OCI-LY3 (cell line): ENCODE measurements at regions not wholly inside any gene's neighbourhood (a gene's known extent, or its start where the extent isn't known, plus 50 kb on each side); places are given as distances from the start of the nearest gene placed in this dataset.

Source experiments
- H2AFZ ChIP-seq: fragments of 200-600, 300-600 bp; shearing (Covaris generic); 2 replicates; pipeline ENCODE4 v1.6.0; 2014; ENCODE audit warnings: antibody characterized with exemption, low read depth, low read length
- H3K27ac ChIP-seq: fragments of 200-600, 300-600 bp; sonication (generic); 2 replicates; pipeline ENCODE4 v1.5.1; 2014; ENCODE audit warnings: mild to moderate bottlenecking, low read length, moderate library complexity, mixed read lengths
- H3K27me3 ChIP-seq: fragments of 200-600, 300-600 bp; sonication (generic); 2 replicates; pipeline ENCODE4 v1.6.1; 2014; ENCODE audit warnings: low read depth, low read length, mixed read lengths
- H3K36me3 ChIP-seq: fragments of 200-600, 300-600 bp; sonication (generic); replicated peaks from 2 replicates; pipeline ENCODE3; 2014; ENCODE audit warnings: low read depth, low read length, mixed read lengths
- H3K4me1 ChIP-seq: fragments of 300-600, 200-600 bp; sonication (generic); 2 replicates; pipeline ENCODE4 v1.6.1; 2014; ENCODE audit warnings: low read length, mixed read lengths
- H3K4me2 ChIP-seq: fragments of 200-600, 300-600 bp; sonication (generic); 2 replicates; pipeline ENCODE4 v1.6.1; 2014; ENCODE audit warnings: low read length, mixed read lengths
- H3K4me3 ChIP-seq: fragments of 300-600, 200-600 bp; sonication (generic); 2 replicates; pipeline ENCODE4 v1.5.1; 2014; ENCODE audit warnings: antibody characterized with exemption, mild to moderate bottlenecking, low read length, moderate library complexity
- H3K79me2 ChIP-seq: fragments of 300-600, 200-600 bp; shearing (Covaris generic); 2 replicates; pipeline ENCODE4 v1.6.1; 2014; ENCODE audit warnings: mild to moderate bottlenecking, low read length, mixed read lengths
- H3K9ac ChIP-seq: fragments of 300-600, 200-600 bp; shearing (Covaris generic); 2 replicates; pipeline ENCODE4 v1.6.0; 2014; ENCODE audit warnings: mild to moderate bottlenecking, low read length, moderate library complexity
- H3K9me3 ChIP-seq: fragments of 200-600, 300-600 bp; shearing (Covaris generic); 2 replicates; pipeline ENCODE4 v1.6.1; 2014; ENCODE audit warnings: low read length, mixed read lengths; ENCODE audit not compliant: insufficient read depth
- H4K20me1 ChIP-seq: fragments of 200-600, 300-600 bp; sonication (generic); 2 replicates; pipeline ENCODE4 v1.6.1; 2016; ENCODE audit warnings: low read length, mixed read lengths; ENCODE audit not compliant: insufficient read depth
- EZH2phosphoT487 ChIP-seq: fragments of 200-600 bp; shearing (Covaris generic); IDR thresholded peaks from 2 replicates; pipeline ENCODE4 v1.6.1; 2018; ENCODE audit warnings: antibody characterized with exemption, mixed run types, low read depth
- TF ChIP-seq, protein P1 (sequence below): fragments of 200-600, 300-600 bp; sonication (generic); IDR thresholded peaks from 2 replicates; pipeline ENCODE4 v1.5.1; 2014; ENCODE audit warnings: antibody characterized with exemption, low read length, low read depth

GRCh38 chr10:28928484-28928883 lies 251.2 kb downstream of the BAMBI start:
- Histone ChIP-seq H2AFZ (no peak overlapping the region), H3K9ac (no peak overlapping the region), H3K79me2 (no peaks in the 10 kb centered on the region), H3K27me3 (no peaks in the 10 kb centered on the region), H3K36me3 (no peaks in the 10 kb centered on the region), H3K4me2 (no peak overlapping the region), H3K9me3 (no peaks in the 10 kb centered on the region), H3K27ac (no peak overlapping the region), H4K20me1 (no peaks in the 10 kb centered on the region), H3K4me1 (no peaks in the 10 kb centered on the region), H3K4me3 (no peak overlapping the region)
- no peak for TF ChIP-seq EZH2phosphoT487
- TF ChIP-seq, protein P1, sequence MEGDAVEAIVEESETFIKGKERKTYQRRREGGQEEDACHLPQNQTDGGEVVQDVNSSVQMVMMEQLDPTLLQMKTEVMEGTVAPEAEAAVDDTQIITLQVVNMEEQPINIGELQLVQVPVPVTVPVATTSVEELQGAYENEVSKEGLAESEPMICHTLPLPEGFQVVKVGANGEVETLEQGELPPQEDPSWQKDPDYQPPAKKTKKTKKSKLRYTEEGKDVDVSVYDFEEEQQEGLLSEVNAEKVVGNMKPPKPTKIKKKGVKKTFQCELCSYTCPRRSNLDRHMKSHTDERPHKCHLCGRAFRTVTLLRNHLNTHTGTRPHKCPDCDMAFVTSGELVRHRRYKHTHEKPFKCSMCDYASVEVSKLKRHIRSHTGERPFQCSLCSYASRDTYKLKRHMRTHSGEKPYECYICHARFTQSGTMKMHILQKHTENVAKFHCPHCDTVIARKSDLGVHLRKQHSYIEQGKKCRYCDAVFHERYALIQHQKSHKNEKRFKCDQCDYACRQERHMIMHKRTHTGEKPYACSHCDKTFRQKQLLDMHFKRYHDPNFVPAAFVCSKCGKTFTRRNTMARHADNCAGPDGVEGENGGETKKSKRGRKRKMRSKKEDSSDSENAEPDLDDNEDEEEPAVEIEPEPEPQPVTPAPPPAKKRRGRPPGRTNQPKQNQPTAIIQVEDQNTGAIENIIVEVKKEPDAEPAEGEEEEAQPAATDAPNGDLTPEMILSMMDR = no peak

DNA sequence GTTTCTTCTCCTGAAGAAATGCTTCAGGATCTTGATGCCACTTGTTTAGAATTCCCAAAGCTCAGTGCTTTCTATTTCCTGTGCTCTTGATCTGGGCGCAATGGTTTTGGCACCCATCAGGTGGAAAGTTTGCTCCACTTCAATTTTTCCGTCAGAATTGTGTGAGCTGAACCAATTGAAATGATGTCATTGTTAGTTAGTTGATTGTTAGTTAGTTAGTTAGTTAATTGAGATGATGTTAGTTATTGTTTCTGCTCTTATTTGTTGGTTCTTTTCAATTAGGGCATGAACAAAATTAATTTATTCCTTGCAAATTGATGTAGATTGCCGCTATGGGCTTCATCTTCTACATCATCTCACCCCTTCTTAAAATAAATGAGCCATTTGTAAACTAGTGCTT lies 252.6 kb downstream of the BAMBI start:
- H4K20me1 ChIP-seq = no peaks in the 10 kb centered on the region
- no peaks in the 10 kb centered on the region for H3K9me3 ChIP-seq
- no peaks in the 10 kb centered on the region for H3K36me3 ChIP-seq
- H3K4me1 ChIP-seq = no peaks in the 10 kb centered on the region
- H3K79me2 ChIP-seq = no peaks in the 10 kb centered on the region
- no peak overlapping the region for H3K4me3 ChIP-seq
- H3K27me3 ChIP-seq = no peaks in the 10 kb centered on the region
- no peak overlapping the region for H3K27ac ChIP-seq
- TF ChIP-seq, protein P1 = no peak
- no peak for TF ChIP-seq EZH2phosphoT487
- H3K4me2 ChIP-seq = no peak overlapping the region
- no peak overlapping the region for H2AFZ ChIP-seq
- H3K9ac ChIP-seq = no peak overlapping the region

- H3K27me3 ChIP-seq = no peaks in the 10 kb centered on the region
- H3K79me2 ChIP-seq = no peaks in the 10 kb centered on the region
- no peaks in the 10 kb centered on the region for H3K36me3 ChIP-seq
- H3K4me3 ChIP-seq = no peak overlapping the region
- no peaks in the 10 kb centered on the region for H4K20me1 ChIP-seq
- no peaks in the 10 kb centered on the region for H3K4me1 ChIP-seq
- no peak overlapping the region for H2AFZ ChIP-seq
- H3K9ac ChIP-seq = no peak overlapping the region
- H3K9me3 ChIP-seq = no peaks in the 10 kb centered on the region
- H3K27ac ChIP-seq = no peak overlapping the region
- no peak for TF ChIP-seq EZH2phosphoT487
- TF ChIP-seq, protein P1 = no peak
- H3K4me2 ChIP-seq = no peak overlapping the region
Measured at GRCh38 chr10:28930514-28931495, 253.5 kb downstream of the BAMBI start.

- H3K4me3 ChIP-seq = no peak overlapping the region
- H3K79me2 ChIP-seq = no peaks in the 10 kb centered on the region
- H3K27me3 ChIP-seq = peaks cover 10% of the 10 kb centered on the region
- H3K9ac ChIP-seq = no peak overlapping the region
- no peak overlapping the region for H2AFZ ChIP-seq
- no peak overlapping the region for H3K27ac ChIP-seq
- H4K20me1 ChIP-seq = no peaks in the 10 kb centered on the region
- no peaks in the 10 kb centered on the region for H3K36me3 ChIP-seq
- H3K4me2 ChIP-seq = no peak overlapping the region
- no peak for TF ChIP-seq EZH2phosphoT487
- TF ChIP-seq, protein P1 = no peak
- peaks cover 3% of the 10 kb centered on the region; the same call in 1 of the 2 replicates for H3K4me1 ChIP-seq
- H3K9me3 ChIP-seq = no peaks in the 10 kb centered on the region
Measured at GRCh38 chr10:28935061-28935460, 257.7 kb downstream of the BAMBI start.
